ENCODE measurements at regions not wholly inside any gene's neighbourhood (a gene's known extent, or its start where the extent isn't known, plus 50 kb on each side); places are given as distances from the start of the nearest gene placed in this dataset.
"Not testable (repeated sequence)": the region's sequence is repeated elsewhere in the genome, so short reads cannot be mapped to it uniquely, and the experiment has no call there.

GRCh38 chr2:174697255-174697654 is 67.0 kb downstream of the CHRNA1 start:
- DNase-seq (ENCODE audit: low spot score) = peak; percentile 78

GRCh38 chr2:174694920-174695319 is 69.4 kb downstream of the CHRNA1 start:
- DNase-seq (ENCODE audit: low spot score) = peak; percentile 57

GRCh38 chr2:174694196-174694878 is 69.9 kb downstream of the CHRNA1 start:
- no peak for DNase-seq (ENCODE audit: low spot score)

GRCh38 chr2:174693344-174693743 is 70.9 kb downstream of the CHRNA1 start:
- no peak for DNase-seq (ENCODE audit: low spot score)

- DNase-seq (ENCODE audit: low spot score) = no peak
These were observed 71.9 kb downstream of the CHRNA1 start for GRCh38 chr2:174692256-174692919.

GRCh38 chr2:174691201-174691779 is 73.0 kb downstream of the CHRNA1 start:
- no peak for DNase-seq (ENCODE audit: low spot score)

GRCh38 chr2:174690026-174690425 is 74.2 kb downstream of the CHRNA1 start:
- DNase-seq (ENCODE audit: low spot score) = no peak

GRCh38 chr2:174688079-174688478 is 76.2 kb downstream of the CHRNA1 start:
- no peak for DNase-seq (ENCODE audit: low spot score)

- DNase-seq (ENCODE audit: low spot score) = no peak
These were observed 77.8 kb downstream of the CHRNA1 start for GRCh38 chr2:174686430-174686829.

GRCh38 chr2:174683392-174683759 is 80.9 kb downstream of the CHRNA1 start:
- DNase-seq (ENCODE audit: low spot score) = no peak

- peak; percentile 54 for DNase-seq (ENCODE audit: low spot score)
These were observed 81.5 kb downstream of the CHRNA1 start for GRCh38 chr2:174682578-174683391.

- DNase-seq (ENCODE audit: low spot score) = no peak
These were observed 82.2 kb downstream of the CHRNA1 start for GRCh38 chr2:174682007-174682577.

- DNase-seq (ENCODE audit: low spot score) = no peak
These were observed 82.9 kb downstream of the CHRNA1 start for GRCh38 chr2:174681099-174682006.

GRCh38 chr2:174680221-174680620 is 82.6 kb upstream of the WIPF1 start:
- no peak for DNase-seq (ENCODE audit: low spot score)

GRCh38 chr2:174678395-174678794 is 80.8 kb upstream of the WIPF1 start:
- DNase-seq (ENCODE audit: low spot score) = peak; percentile 91

- DNase-seq (ENCODE audit: low spot score) = no peak
These were observed 78.0 kb upstream of the WIPF1 start for GRCh38 chr2:174675615-174676014.

GRCh38 chr2:174673876-174674275 is 76.3 kb upstream of the WIPF1 start:
- DNase-seq (ENCODE audit: low spot score) = no peak

GRCh38 chr2:174673440-174673839 is 75.8 kb upstream of the WIPF1 start:
- DNase-seq (ENCODE audit: low spot score) = no peak

GRCh38 chr2:174671532-174671931 is 73.9 kb upstream of the WIPF1 start:
- DNase-seq (ENCODE audit: low spot score) = not testable (repeated sequence)

GRCh38 chr2:174670446-174670845 is 72.8 kb upstream of the WIPF1 start:
- no peak for DNase-seq (ENCODE audit: low spot score)

- no peak for DNase-seq (ENCODE audit: low spot score)
These were observed 71.7 kb upstream of the WIPF1 start for GRCh38 chr2:174669336-174669735.
